Lower leg skin (tissue), 4 donors: ENCODE measurements at regions not wholly inside any gene's neighbourhood (a gene's known extent, or its start where the extent isn't known, plus 50 kb on each side); places are given as distances from the start of the nearest gene placed in this dataset.

ENCODE experiments used
- DNase-seq, 2 donors: peaks; one replicate each; pipeline ENCODE4 v3.0.0-alpha.2; 2019; ENCODE audit warnings: low spot score in 2 of 2
- H3K4me3 ChIP-seq: fragments of 200-600 bp; sonication (generic); 2 replicates; pipeline ENCODE4 v1.5.1; 2017; ENCODE audit warnings: mild to moderate bottlenecking, low read depth; ENCODE audit not compliant: poor library complexity, severe bottlenecking
- POLR2A ChIP-seq, 2 donors: fragments of 450-650 bp; IDR thresholded peaks; one replicate each; pipeline ENCODE4 v1.6.1; 2016 to 2017; ENCODE audit warnings: antibody characterized with exemption in 2 of 2, mild to moderate bottlenecking in 1 of 2, moderate library complexity in 1 of 2
- WGBS, 2 donors: methylation state at CpG; one replicate each; pipeline ENCODE4 v1.1.5; 2018; 5-methylcytosine and 5-hydroxymethylcytosine counted together
- intact Hi-C: fragments of 100-400 bp; cut with DNase I; formaldehyde crosslinking; loops from one replicate; pipeline ENCODE4 v1.15.0; 2023; ENCODE audit warnings: low total_unique reads
- TF ChIP-seq, protein P1 (sequence below), 3 donors: fragments of 450-650 bp; IDR thresholded peaks; one replicate each; pipeline ENCODE4 v1.5.1; 2016; ENCODE audit warnings: antibody characterized with exemption in 3 of 3, mild to moderate bottlenecking in 3 of 3, moderate library complexity in 2 of 3

DNA sequence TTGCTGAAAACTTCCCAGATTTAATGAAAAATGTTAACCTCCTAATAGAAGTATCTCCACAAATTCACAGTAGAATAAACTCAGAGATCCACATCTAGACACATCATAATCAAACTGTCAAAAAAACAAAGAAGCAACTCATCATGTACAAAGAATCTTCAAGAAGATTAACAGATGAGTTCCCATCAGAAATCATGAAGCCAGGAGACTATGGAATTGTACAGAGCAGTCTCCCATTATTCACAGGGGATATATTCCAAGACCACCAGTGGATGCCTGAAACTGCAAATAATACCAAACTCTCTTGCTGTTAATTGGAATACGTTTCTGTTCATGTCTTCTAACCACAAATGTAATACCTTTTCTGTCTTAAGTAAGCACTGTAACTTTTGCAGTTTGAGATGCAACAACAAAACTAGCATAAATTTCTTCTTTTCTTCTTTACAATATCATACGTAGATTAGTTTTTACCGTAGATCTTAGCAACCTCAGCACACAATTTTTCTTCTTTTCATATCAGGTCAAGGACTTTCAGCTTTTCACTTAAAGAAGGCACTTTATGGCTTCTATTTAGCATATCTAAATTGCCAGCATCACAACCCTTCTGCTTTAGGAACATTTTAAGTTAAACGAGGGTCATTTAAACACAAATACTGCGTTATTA lies 70.3 kb upstream of the MIR17HG start:
- H3K4me3 ChIP-seq, result no peak overlapping the region
- TF ChIP-seq POLR2A (IDR thresholded peaks at IDR 0.05), result no peak
- DNase-seq, result no peak
- 84 to 90% methylated on average over 5 of the region's 5 CpGs for WGBS, 2 donors
- intact Hi-C loops, result no loop called here

DNA sequence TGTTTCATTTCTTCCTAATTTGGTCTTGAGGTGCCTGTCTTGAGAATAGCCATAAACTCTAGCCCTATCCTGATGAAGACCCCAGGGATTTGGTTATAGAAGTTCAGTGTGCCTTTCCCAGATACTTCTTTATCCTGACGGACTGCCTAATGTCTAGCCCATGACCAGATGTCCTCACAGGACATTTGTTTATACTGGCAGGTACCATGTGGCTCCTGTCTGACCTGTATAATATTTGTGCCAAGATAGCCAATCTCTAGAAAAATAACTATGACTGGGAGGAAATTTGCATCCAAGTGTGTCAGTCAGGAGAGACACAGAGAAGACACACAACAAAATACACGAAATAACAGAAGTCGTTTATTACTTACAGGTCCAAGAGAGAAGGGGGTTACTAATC lies 69.2 kb upstream of the MIR17HG start:
- DNase-seq, result no peak
- WGBS, 2 donors, result 87 to 90% methylated on average over 3 of the region's 3 CpGs
- no peak for TF ChIP-seq POLR2A (IDR thresholded peaks at IDR 0.05)
- TF ChIP-seq, protein P1, sequence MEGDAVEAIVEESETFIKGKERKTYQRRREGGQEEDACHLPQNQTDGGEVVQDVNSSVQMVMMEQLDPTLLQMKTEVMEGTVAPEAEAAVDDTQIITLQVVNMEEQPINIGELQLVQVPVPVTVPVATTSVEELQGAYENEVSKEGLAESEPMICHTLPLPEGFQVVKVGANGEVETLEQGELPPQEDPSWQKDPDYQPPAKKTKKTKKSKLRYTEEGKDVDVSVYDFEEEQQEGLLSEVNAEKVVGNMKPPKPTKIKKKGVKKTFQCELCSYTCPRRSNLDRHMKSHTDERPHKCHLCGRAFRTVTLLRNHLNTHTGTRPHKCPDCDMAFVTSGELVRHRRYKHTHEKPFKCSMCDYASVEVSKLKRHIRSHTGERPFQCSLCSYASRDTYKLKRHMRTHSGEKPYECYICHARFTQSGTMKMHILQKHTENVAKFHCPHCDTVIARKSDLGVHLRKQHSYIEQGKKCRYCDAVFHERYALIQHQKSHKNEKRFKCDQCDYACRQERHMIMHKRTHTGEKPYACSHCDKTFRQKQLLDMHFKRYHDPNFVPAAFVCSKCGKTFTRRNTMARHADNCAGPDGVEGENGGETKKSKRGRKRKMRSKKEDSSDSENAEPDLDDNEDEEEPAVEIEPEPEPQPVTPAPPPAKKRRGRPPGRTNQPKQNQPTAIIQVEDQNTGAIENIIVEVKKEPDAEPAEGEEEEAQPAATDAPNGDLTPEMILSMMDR (IDR thresholded peaks at IDR 0.05), result no peak
- H3K4me3 ChIP-seq, result no peak overlapping the region
- intact Hi-C loops, result no loop called here

DNA sequence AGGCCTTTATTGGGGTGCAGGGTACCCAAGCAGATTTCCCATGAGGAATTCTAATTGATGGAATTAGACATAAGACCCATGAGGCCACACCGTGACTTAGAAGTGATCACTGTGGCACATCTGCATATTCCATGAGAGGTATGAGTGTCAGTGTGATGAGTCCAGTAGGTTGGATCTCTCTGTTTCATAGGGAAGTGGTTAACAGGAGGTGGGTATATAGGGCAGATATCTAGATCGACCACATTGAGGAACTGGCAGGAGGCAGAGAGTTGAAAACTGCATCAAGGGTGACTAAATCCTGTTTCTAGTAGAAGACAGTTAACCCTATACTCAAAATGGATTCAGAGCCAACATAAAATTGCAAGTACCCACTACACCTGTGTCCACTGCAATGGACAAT lies 68.6 kb upstream of the MIR17HG start:
- no peak for DNase-seq
- TF ChIP-seq, protein P1 (IDR thresholded peaks at IDR 0.05), result no peak
- TF ChIP-seq POLR2A (IDR thresholded peaks at IDR 0.05), result no peak
- H3K4me3 ChIP-seq, result no peak overlapping the region
- WGBS, 2 donors, result 55 to 80% methylated on average over 2 of the region's 2 CpGs
- intact Hi-C loops, result no loop called here

DNA sequence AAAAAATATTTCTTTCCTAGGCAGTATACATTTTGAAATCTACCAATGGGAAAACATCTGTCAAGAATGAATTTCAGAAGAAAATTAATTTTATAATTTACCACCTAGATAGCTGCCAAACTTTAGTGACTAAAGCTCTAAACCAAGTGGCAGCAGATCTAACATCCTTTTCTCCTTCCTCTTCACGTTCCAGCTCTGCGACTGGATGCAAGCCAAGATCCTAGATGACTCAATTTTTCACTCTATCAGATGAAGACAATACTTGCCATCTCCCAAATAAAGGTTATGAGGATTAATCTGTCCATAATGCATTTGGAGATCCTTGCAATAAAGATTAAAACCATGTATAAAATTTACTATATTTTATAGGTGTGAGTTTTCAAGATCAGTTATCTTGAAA lies 66.7 kb upstream of the MIR17HG start:
- H3K4me3 ChIP-seq, result no peak overlapping the region
- intact Hi-C loops, result no loop called here
- no peak for DNase-seq
- 16 to 23% methylated on average over 2 of the region's 2 CpGs for WGBS, 2 donors
- TF ChIP-seq, protein P1 (IDR thresholded peaks at IDR 0.05), result no peak
- no peak for TF ChIP-seq POLR2A (IDR thresholded peaks at IDR 0.05)

DNA sequence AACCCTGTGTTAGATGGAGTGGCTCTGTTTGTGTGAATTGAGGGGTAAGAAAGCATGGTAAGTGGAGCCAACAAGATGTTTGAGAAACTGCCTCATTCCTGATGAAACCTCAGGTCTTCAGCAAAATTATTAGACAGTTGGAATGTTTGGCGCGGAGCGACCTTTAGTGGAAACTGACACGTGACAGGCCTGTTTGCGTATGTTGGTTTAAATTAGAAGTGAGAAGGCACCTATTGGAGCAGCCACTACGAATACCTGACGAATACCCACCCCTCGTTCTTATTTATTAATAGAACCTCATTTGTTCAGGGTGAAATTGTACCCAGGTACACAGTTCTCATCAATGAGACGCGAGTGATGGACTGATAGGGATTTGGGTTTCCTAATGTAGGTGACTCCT lies 63.2 kb upstream of the MIR17HG start:
- no peak for TF ChIP-seq POLR2A (IDR thresholded peaks at IDR 0.05)
- TF ChIP-seq, protein P1 (IDR thresholded peaks at IDR 0.05), result no peak
- no peak overlapping the region for H3K4me3 ChIP-seq
- WGBS, 2 donors, result 92 to 95% methylated on average over 10 of the region's 10 CpGs
- no peak for DNase-seq
- intact Hi-C loops, result no loop called here

DNA sequence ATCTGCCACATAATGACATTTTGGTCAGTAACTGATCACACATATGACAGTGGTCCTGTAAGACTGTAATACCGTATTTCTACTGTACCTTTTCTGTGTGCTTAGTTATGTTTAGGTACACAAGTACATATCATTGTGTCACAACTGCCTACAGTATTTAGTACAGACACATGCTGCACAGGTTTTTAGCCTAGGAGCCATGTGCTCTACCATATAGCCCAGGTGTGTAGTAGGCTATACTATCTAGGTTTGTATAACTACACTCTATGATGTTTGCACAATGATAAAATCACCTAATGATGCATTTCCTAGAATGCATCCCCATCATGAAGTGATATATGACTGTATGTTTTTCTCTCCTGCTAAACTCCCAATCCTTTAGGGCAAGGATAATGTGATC lies 61.2 kb upstream of the MIR17HG start:
- 95 to 96% methylated on average over 1 of the region's 1 CpG for WGBS, 2 donors
- TF ChIP-seq, protein P1 (IDR thresholded peaks at IDR 0.05), result no peak
- no peak for TF ChIP-seq POLR2A (IDR thresholded peaks at IDR 0.05)
- H3K4me3 ChIP-seq, result no peak overlapping the region
- intact Hi-C loops, result no loop called here
- no peak for DNase-seq
